H9 (cell line): ENCODE measurements at regions not wholly inside any gene's neighbourhood (a gene's known extent, or its start where the extent isn't known, plus 50 kb on each side); places are given as distances from the start of the nearest gene placed in this dataset.

Experiments
- DNase-seq: peaks from one replicate; pipeline ENCODE4 v3.0.0-alpha.2; 2017
- H2AFZ ChIP-seq: one replicate; pipeline ENCODE4 v1.6.1; 2013; ENCODE audit warnings: mild to moderate bottlenecking, low read length, control low read depth, moderate library complexity
- H2AK5ac ChIP-seq: 2 replicates; pipeline ENCODE4 v1.6.1; 2013; ENCODE audit warnings: low read length, control low read depth, mixed read lengths; ENCODE audit not compliant: insufficient read length
- H2BK120ac ChIP-seq: one replicate; pipeline ENCODE4 v1.6.1; 2013; ENCODE audit warnings: low read depth, mild to moderate bottlenecking, low read length, control low read depth, inconsistent platforms; ENCODE audit not compliant: poor library complexity, severe bottlenecking
- H2BK12ac ChIP-seq: 2 replicates; pipeline ENCODE4 v1.6.1; 2013; ENCODE audit warnings: low read length, control low read depth, mixed read lengths, low read depth; ENCODE audit not compliant: insufficient read length
- H2BK15ac ChIP-seq: 2 replicates; pipeline ENCODE4 v1.6.1; 2013; ENCODE audit warnings: low read depth, low read length, control low read depth
- H2BK20ac ChIP-seq: one replicate; pipeline ENCODE4 v1.6.1; 2013; ENCODE audit warnings: low read depth, mild to moderate bottlenecking, low read length, control low read depth, inconsistent platforms; ENCODE audit not compliant: poor library complexity, severe bottlenecking
- H2BK5ac ChIP-seq: 2 replicates; pipeline ENCODE4 v1.6.1; 2013; ENCODE audit warnings: low read length, control low read depth, mixed read lengths; ENCODE audit not compliant: insufficient read length
- H3K14ac ChIP-seq: 2 replicates; pipeline ENCODE4 v1.6.1; 2013; ENCODE audit warnings: low read length, control low read depth; ENCODE audit not compliant: insufficient read depth
- H3K18ac ChIP-seq: 2 replicates; pipeline ENCODE4 v1.6.1; 2013; ENCODE audit warnings: low read depth, mild to moderate bottlenecking, mixed read lengths, low read length, control low read depth; ENCODE audit not compliant: insufficient read length
- H3K23ac ChIP-seq: 2 replicates; pipeline ENCODE4 v1.6.1; 2013; ENCODE audit warnings: low read length, control low read depth, mixed read lengths, low read depth; ENCODE audit not compliant: insufficient read length
- H3K23me2 ChIP-seq: 2 replicates; pipeline ENCODE4 v1.6.1; 2013; ENCODE audit warnings: low read depth, mild to moderate bottlenecking, mixed read lengths, low read length, control low read depth; ENCODE audit not compliant: insufficient read length, poor library complexity, severe bottlenecking
- H3K27ac ChIP-seq: 2 replicates; pipeline ENCODE4 v1.5.1; 2013; ENCODE audit warnings: low read length, control low read depth, mixed read lengths, low read depth; ENCODE audit not compliant: insufficient read length
- H3K27me3 ChIP-seq: 2 replicates; pipeline ENCODE4 v1.6.1; 2013; ENCODE audit warnings: low read length, control low read depth, inconsistent platforms; ENCODE audit not compliant: insufficient read depth
- H3K4ac ChIP-seq: 2 replicates; pipeline ENCODE4 v1.6.1; 2013; ENCODE audit warnings: low read depth, mild to moderate bottlenecking, control low read depth, inconsistent platforms, low read length, moderate library complexity
- H3K4me1 ChIP-seq: 2 replicates; pipeline ENCODE4 v1.6.1; 2013; ENCODE audit warnings: low read length, control low read depth, inconsistent platforms; ENCODE audit not compliant: insufficient read depth
- H3K4me2 ChIP-seq: 2 replicates; pipeline ENCODE4 v1.6.1; 2013; ENCODE audit warnings: low read length, control low read depth, mixed read lengths; ENCODE audit not compliant: insufficient read length, insufficient read depth
- H3K56ac ChIP-seq: 2 replicates; pipeline ENCODE4 v1.6.1; 2013; ENCODE audit warnings: low read depth, mild to moderate bottlenecking, mixed read lengths, low read length, control low read depth; ENCODE audit not compliant: insufficient read length
- H3K79me1 ChIP-seq: 2 replicates; pipeline ENCODE4 v1.6.1; 2013; ENCODE audit warnings: low read depth, mild to moderate bottlenecking, moderate library complexity, low read length, control low read depth, inconsistent platforms; ENCODE audit not compliant: insufficient read depth, poor library complexity, severe bottlenecking
- H3K79me2 ChIP-seq: 2 replicates; pipeline ENCODE4 v1.6.1; 2013; ENCODE audit warnings: low read length, control low read depth, inconsistent platforms; ENCODE audit not compliant: insufficient read depth
- H3K9ac ChIP-seq: 2 replicates; pipeline ENCODE4 v1.6.1; 2013; ENCODE audit warnings: low read length, control low read depth, mixed read lengths; ENCODE audit not compliant: insufficient read length; ENCODE audit errors: extremely low read depth
- H3K9me3 ChIP-seq: one replicate; pipeline ENCODE4 v1.6.1; 2013; ENCODE audit warnings: low read depth, low read length, inconsistent platforms; ENCODE audit not compliant: control insufficient read depth
- H3T11ph ChIP-seq: one replicate; pipeline ENCODE4 v1.6.1; 2013; ENCODE audit warnings: mild to moderate bottlenecking, low read length, control low read depth, inconsistent platforms
- H4K20me1 ChIP-seq: one replicate; pipeline ENCODE4 v1.6.1; 2013; ENCODE audit not compliant: control insufficient read depth, insufficient read length, insufficient read depth
- H4K5ac ChIP-seq: 2 replicates; pipeline ENCODE4 v1.6.1; 2013; ENCODE audit warnings: low read depth, mild to moderate bottlenecking, mixed read lengths, low read length, control low read depth; ENCODE audit not compliant: insufficient read length
- H4K8ac ChIP-seq: replicated peaks from 2 replicates; pipeline ENCODE4 v1.6.1; 2013; ENCODE audit warnings: low read length, control low read depth, mixed read lengths, low read depth; ENCODE audit not compliant: insufficient read length
- H4K91ac ChIP-seq: 2 replicates; pipeline ENCODE4 v1.6.1; 2013; ENCODE audit warnings: low read depth, mild to moderate bottlenecking, moderate library complexity, mixed read lengths, low read length, control low read depth; ENCODE audit not compliant: insufficient read length
- H3K27ac Mint-ChIP-seq, 3 experiments: 2 replicates in 2 of 3; 3 replicates in 1 of 3; pipeline ENCODE4 v1.8.0; 2020 to 2021; ENCODE audit warnings: mixed read lengths in 3 of 3, mild to moderate bottlenecking in 1 of 3, moderate library complexity in 1 of 3
- H3K27me3 Mint-ChIP-seq: 2 replicates; pipeline ENCODE4 v1.8.0; 2021; ENCODE audit warnings: low read depth, mild to moderate bottlenecking, moderate library complexity, mixed read lengths
- H3K36me3 Mint-ChIP-seq, 3 experiments: 2 replicates in 2 of 3; 3 replicates in 1 of 3; pipeline ENCODE4 v1.8.0; 2020 to 2021; ENCODE audit warnings: low read depth in 3 of 3, mixed read lengths in 3 of 3; ENCODE audit not compliant: insufficient read depth in 1 of 3
- H3K4me1 Mint-ChIP-seq, 2 experiments: 2 replicates each; pipeline ENCODE4 v1.8.0; 2020; ENCODE audit warnings: mixed read lengths in 2 of 2
- H3K4me3 Mint-ChIP-seq, 2 experiments: 2 replicates in 1 of 2; 3 replicates in 1 of 2; pipeline ENCODE4 v1.8.0; 2020 to 2021; ENCODE audit warnings: mild to moderate bottlenecking in 2 of 2, mixed read lengths in 2 of 2, moderate library complexity in 1 of 2
- H3K9me3 Mint-ChIP-seq, 2 experiments: 2 replicates in 1 of 2; 3 replicates in 1 of 2; pipeline ENCODE4 v1.8.0; 2020; ENCODE audit warnings: mild to moderate bottlenecking in 2 of 2, mixed read lengths in 2 of 2, moderate library complexity in 1 of 2
- CTCF ChIP-seq: fragments of 200-600 bp; sonication (generic); conservative IDR thresholded peaks from 3 replicates; pipeline ENCODE4 v1.8.0; 2021; ENCODE audit warnings: antibody characterized with exemption, mild to moderate bottlenecking
- WGBS: extraction: QIAGEN DNeasy Blood & Tissue Kit; methylation state at CpG from one replicate; pipeline ENCODE4 v1.1.7; 2013; ENCODE audit warnings: missing lambda C conversion rate, low lambda C conversion rate, mixed read lengths; ENCODE audit not compliant: insufficient read length; ENCODE audit errors: extremely low coverage; 5-methylcytosine and 5-hydroxymethylcytosine counted together

DNA sequence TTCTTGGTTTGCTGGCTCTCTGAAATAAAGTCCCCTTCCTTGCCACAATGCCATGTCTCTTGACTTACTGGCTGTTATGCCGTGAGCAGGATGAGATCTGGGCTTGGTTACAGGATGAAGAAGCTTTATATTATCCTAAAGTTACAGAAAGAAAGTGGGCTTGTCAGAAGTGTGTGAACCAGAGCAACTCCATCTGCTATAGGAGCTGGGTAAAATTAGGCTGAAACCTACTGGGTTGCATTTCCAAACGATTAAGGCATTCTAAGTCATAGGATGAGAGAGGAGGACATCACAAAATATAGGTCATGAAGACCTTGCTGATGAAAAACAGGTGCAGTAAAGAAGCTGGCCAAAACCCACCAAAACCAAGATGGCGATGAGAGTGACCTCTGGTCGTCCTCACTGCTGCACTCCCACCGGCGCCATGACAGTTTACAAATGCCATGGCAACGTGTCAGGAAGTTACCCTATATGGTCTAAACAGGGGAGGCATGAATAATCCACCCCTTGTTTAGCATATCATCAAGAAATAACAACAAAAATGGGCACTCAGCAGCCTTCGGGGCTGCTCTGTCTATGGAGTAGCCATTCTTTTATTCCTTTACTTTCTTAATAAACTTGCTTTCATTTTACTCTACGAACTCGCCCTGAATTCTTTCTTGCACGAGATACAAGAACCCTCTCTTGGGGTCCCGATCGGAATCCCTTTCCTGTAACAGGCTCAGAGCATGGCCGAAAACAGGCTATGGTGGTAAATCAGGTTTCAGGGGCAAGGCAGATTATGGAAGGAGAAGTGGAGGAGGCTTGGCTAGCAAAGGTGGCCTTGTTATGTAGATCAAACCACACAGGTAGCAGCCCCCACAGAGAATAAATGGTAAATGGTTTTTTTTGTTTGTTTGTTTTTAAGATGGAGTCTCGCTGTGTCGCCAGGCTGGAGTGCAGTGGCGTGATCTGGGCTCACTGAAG is 81.3 kb upstream of the C16orf82 start:
- Mint-ChIP-seq H3K27me3 (no peaks in the 10 kb centered on the region; the same call in 1 of the 2 replicates), H3K36me3 (peaks cover 4 to 10% (median 8%) of the 10 kb centered on the region in 3 experiments), H3K9me3 (peaks cover 6 to 12% of the 10 kb centered on the region in 2 experiments), H3K4me3 (peak overlapping the region; percentile 38 to 63), H3K4me1 (peaks cover 45 to 50% of the 10 kb centered on the region in 2 experiments), H3K27ac (peak overlapping the region; percentile 99 to 100 (median 100))
- Histone ChIP-seq H4K8ac (no peak overlapping the region), H3K9ac (no peak overlapping the region), H3K23me2 (no peaks in the 10 kb centered on the region), H2BK20ac (peak overlapping the region; percentile 91), H3K27me3 (no peaks in the 10 kb centered on the region), H2BK15ac (no peak overlapping the region), H3K4me1 (peaks cover 9% of the 10 kb centered on the region; the same call in 1 of the 2 replicates), H3T11ph (peak overlapping the region; percentile 97), H3K18ac (peak overlapping the region; percentile 94), H3K4ac (peak overlapping the region; percentile 97; the same call in 1 of the 2 replicates), H2BK12ac (peak overlapping the region; percentile 96), H3K23ac (no peak overlapping the region), H4K5ac (peak overlapping the region; percentile 85), H2AK5ac (peak overlapping the region; percentile 84), H3K9me3 (peaks cover 8% of the 10 kb centered on the region), H2BK5ac (peak overlapping the region; percentile 84), H3K4me2 (peak overlapping the region; percentile 5), H4K20me1 (no peaks in the 10 kb centered on the region), H3K56ac (no peak overlapping the region), H2AFZ (no peak overlapping the region), H4K91ac (no peak overlapping the region), H3K14ac (peak overlapping the region; percentile 88; the same call in 1 of the 2 replicates), H3K27ac (peak overlapping the region; percentile 92), H2BK120ac (peak overlapping the region; percentile 93), H3K79me2 (no peaks in the 10 kb centered on the region), H3K79me1 (no peaks in the 10 kb centered on the region)
- WGBS: no CpG with 5 or more reads among the region's 17 CpGs
- no peak for TF ChIP-seq CTCF
- DNase-seq: peak; percentile 47
